GM18907 (cell line): ENCODE measurements at regions not wholly inside any gene's neighbourhood (a gene's known extent, or its start where the extent isn't known, plus 50 kb on each side); places are given as distances from the start of the nearest gene placed in this dataset.
"Not testable (repeated sequence)": the region's sequence is repeated elsewhere in the genome, so short reads cannot be mapped to it uniquely, and the experiment has no call there.

ENCODE experiments used
- ATAC-seq: cut with Tn5 transposase; IDR thresholded peaks from one replicate; pipeline ENCODE4 v1.9.1; 2021; ENCODE audit warnings: mild to moderate bottlenecking, moderate library complexity; ENCODE audit not compliant: unreplicated experiment

DNA sequence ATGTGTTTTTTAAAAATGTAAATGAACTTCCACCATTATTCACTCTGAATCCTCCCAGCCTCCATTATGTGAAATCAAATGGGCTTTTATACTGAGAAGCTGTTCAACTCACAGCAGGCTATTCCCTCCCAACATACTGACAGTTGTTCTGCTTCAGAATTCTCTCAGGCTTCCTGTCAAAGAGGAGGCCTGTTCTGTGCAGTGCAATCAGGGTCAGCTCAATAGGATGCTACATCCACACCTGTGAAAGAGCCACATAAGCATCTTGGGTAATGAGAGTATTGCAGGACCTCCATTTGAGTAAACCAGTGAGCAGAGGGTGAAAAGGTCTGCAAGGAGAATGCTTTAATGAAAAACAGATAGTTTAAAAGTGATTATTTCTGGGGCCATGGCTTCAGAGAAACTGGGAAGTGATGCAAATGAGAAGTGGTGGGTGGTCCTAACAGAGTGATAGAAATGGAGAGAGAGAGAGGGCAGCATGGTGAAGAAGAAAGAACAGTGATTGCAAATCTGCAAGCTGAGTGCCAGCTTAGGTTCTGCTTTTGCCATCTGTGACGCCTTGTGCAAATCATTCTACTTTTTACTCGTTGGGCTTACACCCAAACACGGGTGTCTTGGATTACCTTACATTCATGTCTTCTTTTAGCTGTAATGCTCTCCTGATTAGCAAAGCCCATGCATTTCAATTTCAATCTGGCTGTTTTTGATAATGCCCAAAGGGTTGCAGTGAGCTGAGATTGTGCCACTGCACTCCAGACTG is 202.5 kb upstream of the NMUR2 start:
- ATAC-seq = no peak

GRCh38 chr5:152608458-152608857 is 203.4 kb upstream of the NMUR2 start:
- ATAC-seq = no peak

GRCh38 chr5:152619756-152620155 is 214.7 kb upstream of the NMUR2 start:
- no peak for ATAC-seq

- no peak for ATAC-seq
Observed at GRCh38 chr5:152622628-152623027, 217.5 kb upstream of the NMUR2 start.

DNA sequence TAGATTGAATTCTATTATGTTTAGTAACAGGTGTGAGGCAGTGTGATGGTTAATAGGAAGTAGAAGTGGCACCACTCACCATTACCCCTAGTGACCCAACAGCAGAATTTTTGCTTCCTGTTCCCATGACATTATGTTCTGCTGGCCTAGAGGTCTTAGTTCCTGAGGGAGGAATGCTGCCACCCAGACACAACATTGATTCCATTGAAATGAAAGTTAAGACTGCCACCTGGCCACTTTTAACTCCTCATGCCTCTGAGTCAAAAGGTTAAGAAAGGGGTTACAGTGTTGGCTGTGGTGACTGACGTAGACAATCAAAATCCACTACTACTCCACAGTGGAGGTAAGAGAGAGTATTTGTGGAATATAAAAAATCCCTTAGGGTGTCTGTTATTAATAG is 218.9 kb upstream of the NMUR2 start:
- no peak for ATAC-seq

GRCh38 chr5:152625696-152626095 is 220.6 kb upstream of the NMUR2 start:
- no peak for ATAC-seq

- ATAC-seq = no peak
Observed at GRCh38 chr5:152631221-152631620, 226.1 kb upstream of the NMUR2 start.

GRCh38 chr5:152632360-152632759 is 227.3 kb upstream of the NMUR2 start:
- ATAC-seq = no peak

DNA sequence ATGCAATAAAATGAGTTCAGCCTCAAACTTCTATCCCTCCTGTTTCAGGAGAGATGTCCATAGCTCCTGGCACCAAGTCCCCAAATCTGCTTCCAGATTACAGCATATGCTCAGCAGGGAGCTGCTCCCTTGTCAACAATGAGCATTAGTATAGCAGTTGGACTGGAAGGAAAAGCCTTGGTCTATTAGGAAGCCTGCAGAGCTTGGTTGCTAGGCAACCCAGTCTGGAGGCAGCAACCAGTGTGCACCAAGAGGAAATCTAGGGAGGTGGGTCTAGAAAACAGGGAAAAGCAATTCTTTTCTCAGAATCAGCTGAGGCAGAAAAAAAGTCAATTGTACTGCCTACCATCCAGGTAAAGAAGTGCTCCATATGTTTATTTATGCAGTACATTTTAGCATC is 229.5 kb upstream of the NMUR2 start:
- ATAC-seq = no peak

DNA sequence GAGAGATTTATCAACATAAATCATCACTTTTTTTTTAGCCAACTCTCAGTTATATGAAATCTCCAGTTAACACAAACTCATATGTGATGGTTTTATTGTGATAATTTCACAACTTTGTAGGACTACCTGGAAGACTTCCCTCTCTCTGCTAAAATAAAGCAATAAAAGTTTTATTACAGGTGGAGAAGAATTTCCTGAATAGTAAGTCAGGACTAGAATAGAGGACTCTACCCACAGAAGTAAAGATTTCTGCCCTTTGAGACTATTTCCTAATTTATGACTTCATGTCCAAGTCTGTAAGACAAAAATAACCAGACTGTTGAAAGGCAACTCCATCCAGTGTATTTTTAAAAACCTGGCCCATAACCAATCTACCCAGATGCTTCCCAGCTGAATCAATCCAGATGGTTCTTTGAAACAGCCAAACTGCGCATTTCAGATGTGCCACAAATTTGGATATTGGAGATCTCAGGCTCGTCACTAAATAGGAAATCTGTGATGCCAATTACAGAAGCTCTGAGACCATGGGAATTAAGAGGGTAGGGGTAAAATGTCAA is 234.0 kb upstream of the NMUR2 start:
- no peak for ATAC-seq

GRCh38 chr5:152641970-152642805 is 237.1 kb upstream of the NMUR2 start:
- no peak for ATAC-seq

GRCh38 chr5:152642880-152643279 is 237.8 kb upstream of the NMUR2 start:
- ATAC-seq = no peak

GRCh38 chr5:152644029-152644728 is 239.1 kb upstream of the NMUR2 start:
- no peak for ATAC-seq

DNA sequence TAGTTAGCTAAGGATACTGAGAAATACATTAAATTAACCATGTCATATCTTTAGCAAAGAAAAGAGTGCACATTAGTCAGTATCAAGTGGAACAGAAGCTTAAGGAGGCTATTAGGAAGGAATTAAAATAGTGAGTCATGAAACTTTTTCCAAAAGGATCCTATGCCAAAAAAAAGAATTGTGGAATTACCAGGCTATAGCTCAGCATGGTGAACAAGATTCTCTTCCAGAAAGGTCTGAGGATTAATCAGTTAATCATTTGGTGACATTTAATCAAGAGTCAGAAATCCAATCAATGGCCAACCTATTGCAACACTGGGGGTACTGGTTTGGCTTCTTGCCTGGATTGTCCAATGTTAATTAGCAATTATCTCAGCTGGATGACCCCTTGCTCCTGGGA is 244.5 kb upstream of the NMUR2 start:
- no peak for ATAC-seq

DNA sequence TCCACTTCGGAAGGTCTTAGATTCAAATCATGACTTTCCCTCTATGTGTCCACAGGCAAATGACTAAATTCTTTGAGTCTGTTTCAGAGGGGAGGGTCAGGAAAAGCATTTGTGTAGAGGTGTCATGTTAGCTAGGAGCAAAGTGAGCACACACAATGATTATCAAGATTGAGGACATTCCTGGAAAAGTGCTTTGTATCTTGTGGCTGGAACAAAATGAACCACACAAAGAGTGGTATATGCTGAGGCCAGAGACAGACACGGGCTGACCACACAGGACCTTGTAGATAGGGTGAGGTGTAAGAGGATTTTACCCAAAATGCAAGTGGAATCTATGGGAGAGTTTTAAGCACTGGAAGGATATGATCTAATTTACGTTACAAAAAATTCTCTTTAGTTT is 245.3 kb upstream of the NMUR2 start:
- no peak for ATAC-seq

DNA sequence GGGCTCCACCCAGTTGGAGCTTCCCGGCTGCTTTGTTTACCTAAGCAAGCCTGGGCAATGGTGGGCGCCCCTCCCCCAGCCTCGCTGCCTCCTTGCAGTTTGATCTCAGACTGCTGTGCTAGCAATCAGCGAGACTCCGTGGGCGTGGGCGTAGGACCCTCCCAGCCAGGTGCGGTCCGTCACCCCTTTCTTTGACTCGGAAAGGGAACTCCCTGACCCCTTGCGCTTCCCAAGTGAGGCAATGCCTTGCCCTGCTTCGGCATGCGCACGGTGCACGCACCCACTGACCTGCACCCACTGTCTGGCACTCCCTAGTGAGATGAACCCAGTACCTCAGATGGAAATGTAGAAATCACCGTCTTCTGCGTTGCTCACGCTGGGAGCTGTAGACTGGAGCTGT is 254.4 kb upstream of the NMUR2 start:
- ATAC-seq = not testable (repeated sequence)

- no peak for ATAC-seq
Observed at GRCh38 chr5:152673601-152674000, 268.5 kb upstream of the NMUR2 start.

- ATAC-seq = no peak
Observed at GRCh38 chr5:152674403-152674802, 269.3 kb upstream of the NMUR2 start.

- no peak for ATAC-seq
Observed at GRCh38 chr5:152676196-152676595, 271.1 kb upstream of the NMUR2 start.

GRCh38 chr5:152683205-152683604 is 278.1 kb upstream of the NMUR2 start:
- no peak for ATAC-seq

DNA sequence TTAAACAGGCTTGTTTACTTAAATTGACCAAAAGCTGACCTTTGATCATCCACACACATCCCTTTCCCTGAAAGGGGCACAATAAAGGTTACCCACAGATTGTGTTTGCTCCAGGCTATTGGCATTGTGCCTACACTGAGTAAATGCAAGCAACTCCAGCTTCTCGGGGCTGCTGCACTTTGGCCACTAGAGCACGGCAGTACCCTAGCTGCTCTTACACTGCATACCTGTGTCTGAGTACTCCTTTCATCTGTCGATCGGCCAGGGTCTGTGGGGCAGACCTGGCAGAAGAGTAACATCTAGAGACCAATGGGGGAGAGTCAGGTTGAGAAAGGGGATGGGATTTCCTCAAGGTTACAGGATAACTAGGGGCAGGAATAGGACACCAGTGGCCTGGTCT is 281.9 kb upstream of the NMUR2 start:
- no peak for ATAC-seq
